ENCODE measurements at regions not wholly inside any gene's neighbourhood (a gene's known extent, or its start where the extent isn't known, plus 50 kb on each side); places are given as distances from the start of the nearest gene placed in this dataset.

- TF ChIP-seq CTCF (IDR thresholded peaks at IDR 0.05; ENCODE audit: insufficient read depth, low read length, severe bottlenecking), result no peak
- FAIRE-seq, result no peak
- H3K4me3 ChIP-seq (ENCODE audit: low read depth, low read length), result no peak overlapping the region
- no peak for DNase-seq (ENCODE audit: low read depth)
- H3K36me3 ChIP-seq (ENCODE audit: control insufficient read depth, insufficient read depth, low read length), result no peaks in the 10 kb centered on the region
- H3K27me3 ChIP-seq (ENCODE audit: control insufficient read depth, insufficient read depth, low read length), result no peaks in the 10 kb centered on the region
Measured at GRCh38 chr13:66106246-66106645, 1123.9 kb downstream of the PCDH9 start.

- Histone ChIP-seq H3K27me3 (ENCODE audit: control insufficient read depth, insufficient read depth, low read length) (no peaks in the 10 kb centered on the region), H3K4me3 (ENCODE audit: low read depth, low read length) (no peak overlapping the region), H3K36me3 (ENCODE audit: control insufficient read depth, insufficient read depth, low read length) (no peaks in the 10 kb centered on the region)
- DNase-seq (ENCODE audit: low read depth) (no peak), FAIRE-seq (no peak)
- no peak for TF ChIP-seq CTCF (IDR thresholded peaks at IDR 0.05; ENCODE audit: insufficient read depth, low read length, severe bottlenecking)
Measured at GRCh38 chr13:66102864-66103263, 1127.3 kb downstream of the PCDH9 start.

GRCh38 chr13:66099825-66100224, 1130.3 kb downstream of the PCDH9 start:
- DNase-seq (ENCODE audit: low read depth) (no peak), FAIRE-seq (no peak)
- Histone ChIP-seq H3K4me3 (ENCODE audit: low read depth, low read length) (no peak overlapping the region), H3K27me3 (ENCODE audit: control insufficient read depth, insufficient read depth, low read length) (no peaks in the 10 kb centered on the region), H3K36me3 (ENCODE audit: control insufficient read depth, insufficient read depth, low read length) (no peaks in the 10 kb centered on the region)
- TF ChIP-seq CTCF (IDR thresholded peaks at IDR 0.05; ENCODE audit: insufficient read depth, low read length, severe bottlenecking), result no peak

GRCh38 chr13:66098931-66099628, 1131.1 kb downstream of the PCDH9 start:
- no peaks in the 10 kb centered on the region for H3K36me3 ChIP-seq (ENCODE audit: control insufficient read depth, insufficient read depth, low read length)
- H3K27me3 ChIP-seq (ENCODE audit: control insufficient read depth, insufficient read depth, low read length), result no peaks in the 10 kb centered on the region
- H3K4me3 ChIP-seq (ENCODE audit: low read depth, low read length), result no peak overlapping the region
- FAIRE-seq, result no peak
- no peak for DNase-seq (ENCODE audit: low read depth)
- TF ChIP-seq CTCF (IDR thresholded peaks at IDR 0.05; ENCODE audit: insufficient read depth, low read length, severe bottlenecking), result no peak

- no peak for TF ChIP-seq CTCF (IDR thresholded peaks at IDR 0.05; ENCODE audit: insufficient read depth, low read length, severe bottlenecking)
- FAIRE-seq, result no peak
- DNase-seq (ENCODE audit: low read depth), result no peak
- no peak overlapping the region for H3K4me3 ChIP-seq (ENCODE audit: low read depth, low read length)
- no peaks in the 10 kb centered on the region for H3K27me3 ChIP-seq (ENCODE audit: control insufficient read depth, insufficient read depth, low read length)
- H3K36me3 ChIP-seq (ENCODE audit: control insufficient read depth, insufficient read depth, low read length), result no peaks in the 10 kb centered on the region
Measured at GRCh38 chr13:66089711-66090110, 1140.4 kb downstream of the PCDH9 start.

- FAIRE-seq (no peak), DNase-seq (ENCODE audit: low read depth) (no peak)
- TF ChIP-seq CTCF (IDR thresholded peaks at IDR 0.05; ENCODE audit: insufficient read depth, low read length, severe bottlenecking), result no peak
- Histone ChIP-seq H3K27me3 (ENCODE audit: control insufficient read depth, insufficient read depth, low read length) (no peaks in the 10 kb centered on the region), H3K4me3 (ENCODE audit: low read depth, low read length) (no peak overlapping the region), H3K36me3 (ENCODE audit: control insufficient read depth, insufficient read depth, low read length) (no peaks in the 10 kb centered on the region)
Measured at GRCh38 chr13:66087269-66087710, 1142.8 kb downstream of the PCDH9 start.
